PC-3 (cell line): ENCODE measurements at regions not wholly inside any gene's neighbourhood (a gene's known extent, or its start where the extent isn't known, plus 50 kb on each side); places are given as distances from the start of the nearest gene placed in this dataset.

ENCODE experiments used
- EZH2 ChIP-seq: fragments of 300-600 bp; sonication (generic); IDR thresholded peaks from one replicate; pipeline ENCODE4 v1.6.1; 2017; ENCODE audit warnings: antibody characterized with exemption, mild to moderate bottlenecking, low read length; ENCODE audit not compliant: unreplicated experiment
- EZH2phosphoT487 ChIP-seq: fragments of 300-600 bp; sonication (generic); IDR thresholded peaks from 2 replicates; pipeline ENCODE4 v1.6.1; 2018; ENCODE audit warnings: mild to moderate bottlenecking, antibody characterized with exemption, low read length, borderline replicate concordance
- TF ChIP-seq, protein P1 (sequence below): fragments of 300-600 bp; sonication (generic); conservative IDR thresholded peaks from 2 replicates; pipeline ENCODE4 v1.5.1; 2017; ENCODE audit warnings: antibody characterized with exemption, low read depth, mild to moderate bottlenecking, low read length

DNA sequence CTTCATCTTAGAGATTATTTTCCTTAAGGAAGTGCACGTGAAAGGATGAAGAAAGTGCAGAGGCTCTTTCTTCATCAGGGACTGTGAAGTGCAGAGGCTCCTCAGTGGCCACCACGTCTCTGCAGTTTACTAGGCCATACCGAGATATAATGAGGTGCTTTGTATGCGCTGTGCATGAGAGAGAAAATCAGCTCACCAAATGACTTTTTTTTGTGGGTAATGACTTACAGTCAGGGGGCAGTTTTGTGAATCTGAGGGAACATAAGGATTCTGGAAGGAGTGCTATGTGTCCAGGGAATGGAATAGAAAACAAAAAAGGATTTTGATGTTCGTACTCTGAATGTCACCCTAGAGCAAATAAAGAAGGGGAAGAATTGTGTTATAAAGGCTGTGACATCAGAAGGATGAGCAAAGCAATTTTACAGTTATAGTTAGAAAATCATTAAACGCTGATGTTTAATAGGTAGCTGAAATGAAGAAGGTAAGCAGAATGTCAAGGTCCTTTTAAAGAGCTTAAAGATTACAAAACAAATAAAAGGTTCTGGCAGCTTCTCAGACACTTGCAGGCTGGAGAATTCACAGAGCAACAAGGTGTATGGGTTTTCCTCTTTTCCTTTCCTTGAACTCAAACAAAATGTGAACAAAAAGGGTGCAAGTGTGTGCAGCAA lies 247.5 kb upstream of the NOVA1 start:
- TF ChIP-seq, protein P1, sequence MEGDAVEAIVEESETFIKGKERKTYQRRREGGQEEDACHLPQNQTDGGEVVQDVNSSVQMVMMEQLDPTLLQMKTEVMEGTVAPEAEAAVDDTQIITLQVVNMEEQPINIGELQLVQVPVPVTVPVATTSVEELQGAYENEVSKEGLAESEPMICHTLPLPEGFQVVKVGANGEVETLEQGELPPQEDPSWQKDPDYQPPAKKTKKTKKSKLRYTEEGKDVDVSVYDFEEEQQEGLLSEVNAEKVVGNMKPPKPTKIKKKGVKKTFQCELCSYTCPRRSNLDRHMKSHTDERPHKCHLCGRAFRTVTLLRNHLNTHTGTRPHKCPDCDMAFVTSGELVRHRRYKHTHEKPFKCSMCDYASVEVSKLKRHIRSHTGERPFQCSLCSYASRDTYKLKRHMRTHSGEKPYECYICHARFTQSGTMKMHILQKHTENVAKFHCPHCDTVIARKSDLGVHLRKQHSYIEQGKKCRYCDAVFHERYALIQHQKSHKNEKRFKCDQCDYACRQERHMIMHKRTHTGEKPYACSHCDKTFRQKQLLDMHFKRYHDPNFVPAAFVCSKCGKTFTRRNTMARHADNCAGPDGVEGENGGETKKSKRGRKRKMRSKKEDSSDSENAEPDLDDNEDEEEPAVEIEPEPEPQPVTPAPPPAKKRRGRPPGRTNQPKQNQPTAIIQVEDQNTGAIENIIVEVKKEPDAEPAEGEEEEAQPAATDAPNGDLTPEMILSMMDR = no peak
- TF ChIP-seq EZH2 = no peak
- no peak for TF ChIP-seq EZH2phosphoT487
